GM23248 (cell line): ENCODE measurements at regions not wholly inside any gene's neighbourhood (a gene's known extent, or its start where the extent isn't known, plus 50 kb on each side); places are given as distances from the start of the nearest gene placed in this dataset. TPM values are rescaled to one million over a fixed set of nuclear protein-coding genes. Genes with fewer than 3 reads are reported as not detected.

Experiments
- DNase-seq: peaks from one replicate; pipeline ENCODE4 v3.0.0-alpha.2; 2015
- H2AFZ ChIP-seq: fragments of 200-600 bp; sonication (generic); 2 replicates; pipeline ENCODE4 v1.6.1; 2016; ENCODE audit warnings: antibody characterized with exemption
- H3F3A ChIP-seq: fragments of 200-600 bp; sonication (generic); 2 replicates; pipeline ENCODE4 v1.6.1; 2016; ENCODE audit warnings: mild to moderate bottlenecking, antibody characterized with exemption, mixed run types; ENCODE audit not compliant: insufficient read depth
- H3K27ac ChIP-seq: fragments of 200-600 bp; sonication (generic); 2 replicates; pipeline ENCODE4 v1.5.1; 2016; ENCODE audit warnings: mild to moderate bottlenecking
- H3K27me3 ChIP-seq: fragments of 200-600 bp; sonication (generic); replicated peaks from 2 replicates; pipeline ENCODE4 v1.6.1; 2016; ENCODE audit warnings: mild to moderate bottlenecking; ENCODE audit not compliant: insufficient read depth
- H3K36me3 ChIP-seq: fragments of 200-600 bp; sonication (generic); 2 replicates; pipeline ENCODE4 v1.6.1; 2016; ENCODE audit warnings: low read depth, mild to moderate bottlenecking
- H3K4me1 ChIP-seq: fragments of 200-600 bp; sonication (generic); 2 replicates; pipeline ENCODE4 v1.6.1; 2016; ENCODE audit warnings: mild to moderate bottlenecking; ENCODE audit not compliant: insufficient read depth
- H3K4me2 ChIP-seq: fragments of 200-600 bp; sonication (generic); one replicate; pipeline ENCODE4 v1.6.1; 2016; ENCODE audit warnings: mild to moderate bottlenecking; ENCODE audit not compliant: unreplicated experiment
- H3K4me3 ChIP-seq: fragments of 200-600 bp; sonication (generic); 2 replicates; pipeline ENCODE4 v1.5.1; 2016; ENCODE audit warnings: mild to moderate bottlenecking
- H3K79me2 ChIP-seq: fragments of 200-600 bp; sonication (generic); 2 replicates; pipeline ENCODE4 v1.6.1; 2016; ENCODE audit warnings: mild to moderate bottlenecking; ENCODE audit not compliant: insufficient read depth
- H3K9ac ChIP-seq: fragments of 200-600 bp; sonication (generic); 2 replicates; pipeline ENCODE4 v1.6.1; 2016; ENCODE audit warnings: mild to moderate bottlenecking
- H3K9me2 ChIP-seq: fragments of 200-600 bp; sonication (generic); 2 replicates; pipeline ENCODE4 v1.6.1; 2016; ENCODE audit warnings: mixed run types, mild to moderate bottlenecking, moderate library complexity; ENCODE audit not compliant: insufficient read depth
- H3K9me3 ChIP-seq: fragments of 200-600 bp; sonication (generic); one replicate; pipeline ENCODE4 v1.6.1; 2017; ENCODE audit warnings: low read depth
- H4K20me1 ChIP-seq: fragments of 200-600 bp; sonication (generic); 2 replicates; pipeline ENCODE4 v1.6.0; 2016; ENCODE audit not compliant: insufficient read depth
- EZH2 ChIP-seq: fragments of 200-600 bp; sonication (generic); IDR thresholded peaks from 2 replicates; pipeline ENCODE4 v1.6.1; 2018; ENCODE audit warnings: antibody characterized with exemption, mild to moderate bottlenecking; ENCODE audit not compliant: insufficient read depth, poor library complexity, severe bottlenecking
- EZH2phosphoT487 ChIP-seq: fragments of 200-600 bp; sonication (generic); IDR thresholded peaks from 2 replicates; pipeline ENCODE4 v1.6.1; 2018; ENCODE audit warnings: antibody characterized with exemption, moderate library complexity, mild to moderate bottlenecking, low read depth; ENCODE audit not compliant: insufficient read depth
- WGBS, 2 experiments: methylation state at CpG; one replicate each; pipeline ENCODE4 v1.1.6; 2015 to 2017; ENCODE audit warnings: low lambda C conversion rate in 2 of 2, low coverage in 1 of 2; ENCODE audit errors: missing lambda C conversion rate in 2 of 2; 5-methylcytosine and 5-hydroxymethylcytosine counted together
- in situ Hi-C: fragments of 300-500 bp; cut with MboI; formaldehyde crosslinking; loops from 2 replicates; pipeline ENCODE4 v1.15.0; 2020
- small RNA-seq: library from RNA; depleted of rRNA; stranded (forward); fragments of <200 nt; gene quantifications from one replicate; pipeline ENCODE3, GENCODE V24; 2014; ENCODE audit warnings: low read depth, low replicate concordance

GRCh38 chr2:216909541-216910210 lies 49.8 kb upstream of the TNP1 start:
- Histone ChIP-seq H3K4me1 (0 out of 2 replicates have a peak, but pooled peaks cover 6% of the 10 kb centered on the region), H3K9me3 (no peaks in the 10 kb centered on the region), H3K36me3 (no peaks in the 10 kb centered on the region), H2AFZ (no peak overlapping the region), H3K27ac (no peak overlapping the region), H3K27me3 (no peaks in the 10 kb centered on the region), H3F3A (no peaks in the 10 kb centered on the region), H3K79me2 (no peaks in the 10 kb centered on the region), H3K9ac (no peak overlapping the region), H3K4me3 (no peak overlapping the region), H4K20me1 (no peaks in the 10 kb centered on the region), H3K4me2 (no peak overlapping the region), H3K9me2 (no peaks in the 10 kb centered on the region)
- WGBS, 2 experiments = 84 to 85% methylated on average over 8 of the region's 8 CpGs
- TF ChIP-seq EZH2 (no peak), EZH2phosphoT487 (no peak)
- peak; percentile 31 for DNase-seq
- in situ Hi-C loops = no loop called here

Small RNA genes lying in the stretch of these regions (small RNA-seq; reads per million reads assigned to genes)
- not detected for gene RF01983
